HepG2 (cell line): ENCODE measurements at regions not wholly inside any gene's neighbourhood (a gene's known extent, or its start where the extent isn't known, plus 50 kb on each side); places are given as distances from the start of the nearest gene placed in this dataset.
"Not testable (repeated sequence)": the region's sequence is repeated elsewhere in the genome, so short reads cannot be mapped to it uniquely, and the experiment has no call there.

Source experiments
- ATAC-seq: fragments of 200-7000 bp; cut with Tn5 transposase; 3 replicates; pipeline ENCODE4 v1.9.1; 2020; ENCODE audit warnings: mild to moderate bottlenecking, moderate library complexity
- BruUV-seq: library from RNA; stranded (reverse); fragments of 400-500 nt; replicated peaks from 2 replicates; lab custom pipeline; 2021; lab: Mats Ljungman, UMichigan
- CTCF ChIA-PET: fragments of 300-600 bp; formaldehyde crosslinking; extraction: SDS; loops from one replicate; lab custom pipeline; 2021; ENCODE audit warnings: low total read pairs, inconsistent platforms, low intra/inter-chr PET ratio; lab: Yijun Ruan, JAX
- POLR2A ChIA-PET: fragments of 350-600 bp; sonication (Branson Sonifier 250); formaldehyde crosslinking; loops from one replicate; lab custom pipeline; 2020; ENCODE audit warnings: antibody characterized with exemption, inconsistent platforms; lab: Yijun Ruan, JAX
- DNase-seq: peaks from one replicate; pipeline ENCODE4 v3.0.0-alpha.2; 2015; ENCODE audit warnings: low spot score
- FAIRE-seq: peaks from 3 replicates; lab custom pipeline; 2011; peaks lifted over from hg19 to GRCh38; lab: Jason Lieb, UNC
- H2AFZ ChIP-seq: one replicate; pipeline ENCODE4 v1.6.1; 2011; ENCODE audit warnings: low read length, inconsistent platforms
- H3K27ac ChIP-seq: fragments of 300-600 bp; 3 replicates; pipeline ENCODE4 v1.8.0; 2011; ENCODE audit warnings: mixed run types, mild to moderate bottlenecking, mixed read lengths, low read length, inconsistent platforms; ENCODE audit not compliant: insufficient read depth; ENCODE audit errors: extremely low read length
- H3K27me3 ChIP-seq, 2 experiments: fragments of 200-600 bp in 1 of 2; 2 replicates in 1 of 2; 3 replicates in 1 of 2; pipeline versions ENCODE4 v1.6.0 to v1.8.0; 2011; ENCODE audit warnings: low read length in 2 of 2, mild to moderate bottlenecking in 2 of 2, moderate library complexity in 2 of 2, inconsistent platforms in 1 of 2; ENCODE audit not compliant: insufficient read depth in 2 of 2, control insufficient read depth in 1 of 2
- H3K36me3 ChIP-seq, 2 experiments: fragments of 200-600 bp in 1 of 2; replicated peaks in 1 of 2; 2 replicates in 1 of 2; 3 replicates in 1 of 2; pipeline versions ENCODE4 v1.5.1 to v1.8.0; 2011; ENCODE audit warnings: low read length in 2 of 2, inconsistent platforms in 1 of 2; ENCODE audit not compliant: insufficient read depth in 2 of 2, control insufficient read depth in 1 of 2
- H3K4me1 ChIP-seq: 2 replicates; pipeline ENCODE4 v1.5.1; 2012; ENCODE audit warnings: low read length, inconsistent platforms; ENCODE audit not compliant: insufficient read depth
- H3K4me2 ChIP-seq: 2 replicates; pipeline ENCODE4 v1.6.0; 2011; ENCODE audit warnings: low read depth, low read length, inconsistent platforms
- H3K4me3 ChIP-seq, 3 experiments: fragments of 200-600 bp in 1 of 3; sonication (generic), shearing (Covaris generic) in 1 of 3; replicated peaks in 1 of 3; 2 replicates each; pipeline ENCODE4 v1.5.1; 2011 to 2016; ENCODE audit warnings: low read length in 3 of 3, inconsistent platforms in 2 of 3, low read depth in 2 of 3, mild to moderate bottlenecking in 2 of 3, control low read depth in 1 of 3, mixed read lengths in 1 of 3; ENCODE audit not compliant: insufficient read depth in 1 of 3
- H3K79me2 ChIP-seq: one replicate; pipeline ENCODE4 v1.6.1; 2011; ENCODE audit warnings: low read length, inconsistent platforms; ENCODE audit not compliant: insufficient read depth
- H3K9ac ChIP-seq: 2 replicates; pipeline ENCODE4 v1.6.0; 2011; ENCODE audit warnings: mild to moderate bottlenecking, low read depth, low read length, inconsistent platforms; ENCODE audit not compliant: insufficient read depth
- H3K9me3 ChIP-seq: 2 replicates; pipeline ENCODE4 v1.5.1; 2012; ENCODE audit warnings: mild to moderate bottlenecking, low read length
- H4K20me1 ChIP-seq: 2 replicates; pipeline ENCODE4 v1.6.0; 2011; ENCODE audit warnings: inconsistent platforms, mild to moderate bottlenecking, low read length, moderate library complexity; ENCODE audit not compliant: insufficient read depth
- ZFX ChIP-seq: sonication (generic); formaldehyde crosslinking; IDR thresholded peaks from 2 replicates; pipeline ENCODE4 v1.4.0; 2020; ENCODE audit warnings: mild to moderate bottlenecking, low read depth, missing genetic modification reagents, moderate library complexity
- ZNF235 ChIP-seq: sonication (generic); formaldehyde crosslinking; IDR thresholded peaks from 2 replicates; pipeline ENCODE4 v1.8.1; 2023; ENCODE audit warnings: mild to moderate bottlenecking, missing genetic modification reagents, borderline replicate concordance
- ZNF274 ChIP-seq: sonication (generic); formaldehyde crosslinking; IDR thresholded peaks from 2 replicates; pipeline ENCODE4 v1.5.1; 2020; ENCODE audit warnings: mild to moderate bottlenecking, missing genetic modification reagents
- ZNF512 ChIP-seq: sonication (generic); formaldehyde crosslinking; IDR thresholded peaks from 2 replicates; pipeline ENCODE4 v1.4.0; 2020; ENCODE audit warnings: mild to moderate bottlenecking, missing genetic modification reagents
- ZNF674 ChIP-seq: sonication (generic); formaldehyde crosslinking; IDR thresholded peaks from 2 replicates; pipeline ENCODE4 v1.5.0; 2020; ENCODE audit warnings: low read depth, mild to moderate bottlenecking, missing genetic modification reagents
- ZZZ3 ChIP-seq: sonication (generic); formaldehyde crosslinking; IDR thresholded peaks from 2 replicates; pipeline ENCODE4 v1.4.0; 2020; ENCODE audit warnings: missing genetic modification reagents, mild to moderate bottlenecking, borderline replicate concordance
- WGBS: methylation state at CpG from one replicate; pipeline ENCODE4 v1.1.6; 2017; ENCODE audit warnings: low lambda C conversion rate; 5-methylcytosine and 5-hydroxymethylcytosine counted together
- in situ Hi-C: cut with HindIII; loops from 2 replicates; pipeline ENCODE4 v1.10.0; 2017; ENCODE audit warnings: low pct_unique_long_range_greater_than_20kb; ENCODE audit not compliant: extremely low pct_ligation_motif_present
- intact Hi-C: fragments of 100-400 bp; cut with micrococcal nuclease; formaldehyde crosslinking; loops from one replicate; pipeline ENCODE4 v1.10.0; 2022; ENCODE audit not compliant: unreplicated experiment

DNA sequence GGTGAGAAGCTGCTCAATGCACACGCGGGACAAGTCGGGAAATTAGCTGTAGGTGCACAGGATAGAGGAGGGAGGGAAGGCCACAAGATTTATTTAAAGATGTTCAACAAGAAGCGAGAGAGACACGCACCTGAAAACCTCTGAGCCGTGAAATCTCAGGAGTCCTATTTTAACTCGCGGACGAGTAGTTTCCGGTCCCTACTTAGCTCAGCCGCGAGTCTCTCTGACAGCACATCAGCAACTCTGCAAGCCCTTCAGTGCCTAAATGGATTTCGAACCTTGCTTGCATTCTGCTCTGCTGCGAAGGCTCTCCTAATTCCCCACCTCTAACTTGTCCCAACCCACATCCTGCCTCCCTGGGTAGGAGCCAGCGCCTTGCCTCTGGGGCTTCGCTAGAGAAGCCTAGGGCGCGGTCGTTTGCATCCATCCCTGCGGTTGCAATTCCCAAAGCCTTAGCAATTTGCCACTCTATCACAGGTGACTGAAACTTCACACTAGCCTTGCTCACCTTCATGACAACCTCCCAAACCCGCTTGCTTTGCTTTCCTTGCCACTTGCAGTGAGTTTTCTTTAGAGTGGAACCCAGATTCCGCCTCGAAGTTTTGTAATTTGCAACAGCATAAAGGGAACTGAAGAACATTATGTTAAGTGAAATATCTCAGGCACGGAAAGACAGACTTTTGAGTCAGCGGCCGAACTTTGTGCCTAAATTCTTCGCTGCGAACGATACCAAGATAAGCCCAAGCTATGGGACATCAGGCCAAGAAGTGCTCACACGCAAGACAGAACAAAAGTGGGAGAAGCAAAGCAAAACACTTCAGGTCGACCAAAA, 202.8 kb downstream of the KDM5D start:
- Histone ChIP-seq H3K4me3 (no peak overlapping the region), H3K36me3 (no peaks in the 10 kb centered on the region), H3K27me3 (no peaks in the 10 kb centered on the region), H3K4me2 (no peak overlapping the region), H3K79me2 (no peaks in the 10 kb centered on the region), H3K9ac (no peak overlapping the region), H3K9me3 (no peaks in the 10 kb centered on the region), H3K27ac (no peak overlapping the region), H4K20me1 (no peaks in the 10 kb centered on the region)
- ATAC-seq (no peak), DNase-seq (no peak), FAIRE-seq (no peak)
- no TSS peak for BruUV-seq
- in situ Hi-C loops (loop anchor here (25.0 kb wide), 1 partner anchor 104 kb away; no protein-coding TSS in a partner anchor), intact Hi-C loops (no loop called here)
- TF ChIP-seq ZNF512 = no peak
- no peak for TF ChIP-seq ZNF235 (CRISPR knock-in tag)
- TF ChIP-seq ZZZ3 (CRISPR knock-in tag) = no peak
- no peak for TF ChIP-seq ZNF274
- TF ChIP-seq ZFX = no peak
- no peak for TF ChIP-seq ZNF674
- TF ChIP-seq, all 625 proteins: peak for 0
- Histone ChIP-seq H3K4me1 (no peaks in the 10 kb centered on the region), H2AFZ (no peak overlapping the region)
- WGBS = 78% methylated on average over 31 of the region's 31 CpGs
- CTCF ChIA-PET = no interaction called here
- POLR2A ChIA-PET = no interaction called here

GRCh38 chrY:19535697-19536096, 208.8 kb downstream of the KDM5D start:
- H3K79me2 ChIP-seq, H2AFZ ChIP-seq, CTCF ChIA-PET, BruUV-seq, H3K4me2 ChIP-seq, H3K36me3 ChIP-seq, POLR2A ChIA-PET, H3K27me3 ChIP-seq, intact Hi-C loops, H4K20me1 ChIP-seq, H3K27ac ChIP-seq, H3K9ac ChIP-seq, FAIRE-seq, H3K4me1 ChIP-seq, DNase-seq, H3K9me3 ChIP-seq, H3K4me3 ChIP-seq, ATAC-seq: not testable (repeated sequence)
- in situ Hi-C loops = loop anchor here (25.0 kb wide), 1 partner anchor 98 kb away; no protein-coding TSS in a partner anchor
- 94% methylated on average over 2 of the region's 14 CpGs for WGBS
